ENCODE measurements at regions not wholly inside any gene's neighbourhood (a gene's known extent, or its start where the extent isn't known, plus 50 kb on each side); places are given as distances from the start of the nearest gene placed in this dataset.
A peak's percentile ranks its signal among the peaks of the same experiment; 100 is the strongest.

- TF ChIP-seq POLR2A (IDR thresholded peaks at IDR 0.05) (no peak), CTCF (IDR thresholded peaks at IDR 0.05) (no peak), POLR2AphosphoS5 (IDR thresholded peaks at IDR 0.05) (no peak), EP300 (IDR thresholded peaks at IDR 0.05; ENCODE audit: low read depth) (no peak)
- intact Hi-C loops (cut with DNase I; ENCODE audit: low total_unique reads) (no loop called here), in situ Hi-C loops (cut with MboI; ENCODE audit: low pct_ligation_motif_present in 1 of 4, low pct_unique_long_range_greater_than_20kb in 1 of 4, low sequenced_read_pairs in 3 of 4) (no loop called here)
- H3K27me3 ChIP-seq = no peaks in the 10 kb centered on the region
- no peaks in the 10 kb centered on the region for H3K36me3 ChIP-seq
- no peak overlapping the region for H3K27ac ChIP-seq
- no peaks in the 10 kb centered on the region for H3K9me3 ChIP-seq
- WGBS, 2 donors (ENCODE audit: low coverage in 1 of 2) = 63 to 65% methylated on average over 1 of the region's 1 CpG
- H3K4me3 ChIP-seq = no peak overlapping the region
- H3K4me1 ChIP-seq = no peaks in the 10 kb centered on the region
- DNase-seq = no peak
These were observed 408.6 kb upstream of the SYT1 start for GRCh38 chr12:78455991-78456390.

DNA sequence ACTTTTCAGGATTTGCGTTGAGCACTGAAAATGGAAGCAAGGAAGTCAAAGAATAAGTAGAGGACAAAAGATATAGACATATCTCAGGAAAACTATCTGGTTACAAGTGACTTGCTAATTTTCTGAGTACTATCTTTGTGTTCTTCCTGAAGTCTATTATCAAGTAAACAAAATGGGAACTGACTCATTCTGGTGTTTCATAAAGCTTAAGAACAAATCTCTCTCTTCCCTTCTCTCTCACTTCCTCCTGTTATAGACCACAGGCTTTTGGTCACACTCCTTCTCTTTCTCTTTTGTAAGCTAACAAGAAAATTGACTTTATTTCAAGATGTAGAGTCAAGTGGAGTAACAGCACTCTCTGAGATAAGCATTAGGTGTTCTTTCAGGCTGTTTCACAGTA lies 406.6 kb upstream of the SYT1 start:
- intact Hi-C loops (cut with DNase I; ENCODE audit: low total_unique reads) (no loop called here), in situ Hi-C loops (cut with MboI; ENCODE audit: low pct_ligation_motif_present in 1 of 4, low pct_unique_long_range_greater_than_20kb in 1 of 4, low sequenced_read_pairs in 3 of 4) (no loop called here)
- no peaks in the 10 kb centered on the region for H3K27me3 ChIP-seq
- 75 to 94% methylated on average over 1 of the region's 1 CpG for WGBS, 2 donors (ENCODE audit: low coverage in 1 of 2)
- no peaks in the 10 kb centered on the region for H3K4me1 ChIP-seq
- no peaks in the 10 kb centered on the region for H3K9me3 ChIP-seq
- H3K4me3 ChIP-seq = no peak overlapping the region
- TF ChIP-seq CTCF (IDR thresholded peaks at IDR 0.05) (no peak), POLR2AphosphoS5 (IDR thresholded peaks at IDR 0.05) (no peak), EP300 (IDR thresholded peaks at IDR 0.05; ENCODE audit: low read depth) (no peak), POLR2A (IDR thresholded peaks at IDR 0.05) (no peak)
- no peak overlapping the region for H3K27ac ChIP-seq
- DNase-seq = no peak
- H3K36me3 ChIP-seq = no peaks in the 10 kb centered on the region

GRCh38 chr12:78470354-78471195 lies 394.0 kb upstream of the SYT1 start:
- intact Hi-C loops (cut with DNase I; ENCODE audit: low total_unique reads) = no loop called here
- in situ Hi-C loops (cut with MboI; ENCODE audit: low pct_ligation_motif_present in 1 of 4, low pct_unique_long_range_greater_than_20kb in 1 of 4, low sequenced_read_pairs in 3 of 4) = no loop called here
- 81 to 88% methylated on average over 3 of the region's 3 CpGs for WGBS, 2 donors (ENCODE audit: low coverage in 1 of 2)
- Histone ChIP-seq H3K27ac (no peak overlapping the region), H3K9me3 (no peaks in the 10 kb centered on the region), H3K27me3 (no peaks in the 10 kb centered on the region), H3K36me3 (no peaks in the 10 kb centered on the region), H3K4me3 (no peak overlapping the region), H3K4me1 (no peaks in the 10 kb centered on the region)
- peak; percentile 9 for DNase-seq
- TF ChIP-seq CTCF (IDR thresholded peaks at IDR 0.05) = peak in 4 of 5 experiments; percentile 16 to 27 (median 24)
- no peak for TF ChIP-seq POLR2AphosphoS5 (IDR thresholded peaks at IDR 0.05)

- H3K27me3 ChIP-seq = no peaks in the 10 kb centered on the region
- intact Hi-C loops (cut with DNase I; ENCODE audit: low total_unique reads) = no loop called here
- no peak overlapping the region for H3K4me3 ChIP-seq
- H3K27ac ChIP-seq = no peak overlapping the region
- TF ChIP-seq POLR2A (IDR thresholded peaks at IDR 0.05) = no peak
- TF ChIP-seq POLR2AphosphoS5 (IDR thresholded peaks at IDR 0.05) = no peak
- TF ChIP-seq EP300 (IDR thresholded peaks at IDR 0.05; ENCODE audit: low read depth) = no peak
- no peak for TF ChIP-seq CTCF (IDR thresholded peaks at IDR 0.05)
- no peak for DNase-seq
- H3K9me3 ChIP-seq = no peaks in the 10 kb centered on the region
- no peaks in the 10 kb centered on the region for H3K4me1 ChIP-seq
- 25 to 56% methylated on average over 2 of the region's 2 CpGs for WGBS, 2 donors (ENCODE audit: low coverage in 1 of 2)
- in situ Hi-C loops (cut with MboI; ENCODE audit: low pct_ligation_motif_present in 1 of 4, low pct_unique_long_range_greater_than_20kb in 1 of 4, low sequenced_read_pairs in 3 of 4) = no loop called here
- no peaks in the 10 kb centered on the region for H3K36me3 ChIP-seq
These were observed 391.4 kb upstream of the SYT1 start for GRCh38 chr12:78473136-78473535.

Data from transverse colon (tissue), 4 donors.